HG02798 (cell line): ENCODE measurements at regions not wholly inside any gene's neighbourhood (a gene's known extent, or its start where the extent isn't known, plus 50 kb on each side); places are given as distances from the start of the nearest gene placed in this dataset.
"Not testable (repeated sequence)": the region's sequence is repeated elsewhere in the genome, so short reads cannot be mapped to it uniquely, and the experiment has no call there.

ENCODE experiments used
- ATAC-seq: cut with Tn5 transposase; IDR thresholded peaks from one replicate; pipeline ENCODE4 v1.9.1; 2021; ENCODE audit warnings: mild to moderate bottlenecking; ENCODE audit not compliant: unreplicated experiment, poor library complexity

DNA sequence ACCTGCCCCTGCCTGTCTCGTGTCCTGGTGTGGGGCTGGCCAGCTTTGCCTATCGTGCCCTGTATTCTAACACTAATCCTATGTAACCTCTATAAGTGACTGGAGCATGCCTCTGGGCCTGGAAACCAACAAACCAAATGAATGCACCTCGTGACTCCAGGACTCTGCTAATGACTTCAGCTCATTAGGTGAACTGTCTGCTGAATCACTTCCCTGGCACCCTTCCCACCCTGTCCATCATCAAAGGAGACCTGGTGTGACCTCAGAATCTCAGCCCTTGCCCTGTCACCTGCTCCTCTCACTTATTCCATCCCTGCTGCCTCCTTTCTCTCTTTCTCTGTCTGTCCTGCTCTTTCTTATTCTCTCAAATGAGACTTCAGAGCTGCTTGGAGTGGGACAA, 322.4 kb downstream of the CBLN1 start:
- ATAC-seq, result no peak

- ATAC-seq, result no peak
Observed at GRCh38 chr16:48958681-48959080, 323.0 kb downstream of the CBLN1 start.

DNA sequence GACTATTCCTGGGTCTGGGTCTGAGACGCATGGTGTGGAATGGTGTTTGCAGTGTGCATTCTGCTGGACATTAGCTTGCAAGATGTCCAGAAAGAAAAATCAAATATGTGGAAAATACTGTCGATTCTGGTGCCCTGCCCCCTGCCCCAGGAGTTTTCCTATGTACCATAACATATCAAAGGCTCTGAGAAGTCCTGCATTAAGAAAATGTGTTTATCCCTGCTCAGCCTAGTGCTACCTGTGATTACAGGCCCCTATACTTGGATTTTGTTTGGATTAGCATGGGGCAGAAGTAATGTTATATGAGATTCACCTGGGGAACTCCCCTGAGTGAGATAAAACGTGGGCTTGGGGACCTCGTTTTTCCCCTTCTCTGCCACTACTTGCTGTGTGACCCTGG, 325.0 kb downstream of the CBLN1 start:
- ATAC-seq, result no peak

DNA sequence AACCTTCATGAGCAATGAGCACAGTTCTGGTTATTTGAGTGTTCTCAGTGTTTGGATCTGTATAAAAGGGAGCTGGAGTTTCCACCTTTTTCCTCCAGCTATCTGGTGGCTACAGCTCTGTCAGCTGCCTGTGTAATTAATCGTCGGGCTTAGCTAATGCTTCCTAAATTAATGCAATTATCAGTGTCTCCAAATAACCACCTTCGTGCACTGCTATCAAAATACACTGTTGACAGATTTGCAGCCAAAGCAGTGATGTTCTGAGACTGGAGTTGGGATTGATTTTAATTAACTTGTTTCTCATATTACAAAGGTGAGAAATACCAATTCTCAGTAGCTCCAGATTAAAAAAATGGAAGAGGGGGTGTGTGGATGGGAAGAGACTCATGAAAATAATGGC, 325.8 kb downstream of the CBLN1 start:
- ATAC-seq, result no peak

GRCh38 chr16:48951621-48952125, 330.0 kb downstream of the CBLN1 start:
- ATAC-seq, result not testable (repeated sequence)

- ATAC-seq, result no peak
Observed at GRCh38 chr16:48950184-48950583, 331.5 kb downstream of the CBLN1 start.

DNA sequence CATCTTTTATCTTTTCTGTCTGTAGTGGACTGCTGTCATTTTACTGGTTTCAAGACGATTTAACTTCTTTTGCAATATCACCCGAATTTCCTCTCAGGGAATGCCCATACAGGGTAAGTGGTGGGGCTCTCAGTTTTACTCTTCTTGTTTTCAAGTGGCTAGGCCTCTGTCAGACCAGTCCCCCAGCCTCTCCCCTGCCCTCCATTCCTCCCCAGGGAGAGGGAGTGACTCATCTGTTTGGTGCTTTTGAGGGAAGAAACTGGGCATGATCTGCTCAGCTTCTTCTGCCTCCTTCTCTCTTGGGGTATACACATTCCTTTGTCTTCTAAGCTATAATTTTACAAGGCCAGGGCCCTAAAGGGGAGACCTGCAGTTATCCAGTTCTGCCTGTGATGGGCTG, 332.0 kb downstream of the CBLN1 start:
- no peak for ATAC-seq

DNA sequence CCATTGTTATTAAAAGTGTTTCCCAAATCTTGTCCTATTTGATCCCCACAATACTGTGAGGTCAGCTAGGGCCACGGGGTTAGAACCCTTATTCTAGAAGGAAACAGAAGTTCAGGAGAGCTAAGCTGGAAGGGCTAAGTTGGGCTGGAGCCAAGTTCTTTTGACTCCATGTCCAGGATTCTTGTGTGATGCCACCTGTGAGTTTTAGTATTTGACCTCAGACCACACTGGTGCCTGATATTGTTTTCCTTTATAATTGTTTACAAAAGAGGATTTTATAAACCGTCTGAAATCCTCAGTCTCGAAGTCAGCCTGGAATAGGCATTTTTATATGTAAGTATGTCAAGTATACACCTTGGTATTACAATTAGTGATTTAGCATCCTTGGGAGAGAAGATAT, 332.7 kb downstream of the CBLN1 start:
- ATAC-seq, result no peak

DNA sequence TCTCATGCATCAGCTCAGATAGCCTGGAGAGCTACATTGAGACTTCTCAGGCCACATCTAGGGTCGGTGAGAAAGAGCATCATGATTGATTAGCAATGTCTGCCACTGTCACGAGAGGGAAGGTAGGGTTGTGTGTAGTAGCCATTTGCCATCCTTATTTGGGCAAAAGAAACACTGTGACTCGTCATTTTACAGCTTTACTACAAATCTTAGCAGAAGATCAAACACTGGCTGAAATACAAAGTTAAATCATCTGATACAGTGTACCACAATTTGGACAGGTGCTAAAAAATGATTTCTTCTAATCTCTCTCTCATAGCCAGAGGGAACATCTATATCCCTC, 334.3 kb downstream of the CBLN1 start:
- ATAC-seq, result no peak

DNA sequence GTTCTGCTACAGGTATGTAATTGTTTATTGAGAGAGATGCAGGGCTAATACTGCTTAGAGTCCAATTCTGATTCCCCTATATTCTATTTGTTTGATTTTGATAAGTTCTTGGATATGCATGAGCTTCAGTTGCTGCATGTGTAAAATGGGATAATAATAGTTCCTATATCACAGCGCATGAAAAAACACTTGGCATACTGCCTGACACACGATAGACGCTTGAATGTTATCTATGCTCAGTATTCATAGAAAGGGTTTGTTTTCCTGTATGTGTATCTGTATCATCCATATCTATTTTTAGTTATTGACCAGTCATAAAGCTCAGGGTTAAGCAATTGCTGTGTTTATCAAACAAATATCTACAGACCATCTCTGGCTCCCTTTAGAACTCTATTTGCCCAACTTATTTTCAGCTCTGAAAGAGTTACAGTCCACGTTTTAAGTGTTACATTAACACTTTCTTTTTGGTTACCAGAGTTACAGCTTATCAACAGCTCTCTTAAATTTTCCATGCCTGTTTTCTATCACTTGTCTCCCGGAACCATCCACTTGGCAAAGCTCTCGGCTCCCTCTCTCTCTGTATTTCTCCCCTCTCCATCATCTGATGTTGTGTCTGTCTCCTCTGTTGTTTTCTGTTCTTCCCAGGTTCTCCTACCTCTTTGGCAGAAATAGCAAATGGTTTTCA, 334.8 kb downstream of the CBLN1 start:
- no peak for ATAC-seq

GRCh38 chr16:48942996-48943395, 333.0 kb upstream of the N4BP1 start:
- no peak for ATAC-seq

DNA sequence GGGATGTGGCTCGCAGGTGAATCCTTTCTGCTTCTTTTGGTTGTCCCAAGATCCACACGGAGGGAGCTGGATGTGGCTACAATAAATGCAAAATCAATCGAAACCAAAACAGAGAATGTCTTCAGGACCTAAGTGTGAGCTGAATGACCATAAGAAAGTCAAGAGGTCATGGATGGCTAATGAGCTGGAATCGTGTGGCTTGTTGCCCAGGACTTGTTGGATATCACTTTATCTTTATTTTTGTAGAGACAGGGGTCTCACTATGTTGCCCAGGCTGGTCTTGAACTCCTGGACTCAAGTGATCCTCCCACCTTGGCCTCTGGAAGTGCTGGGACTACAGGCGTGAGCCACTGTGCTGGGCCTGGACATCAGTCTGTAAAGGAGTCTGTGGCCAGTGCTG, 326.8 kb upstream of the N4BP1 start:
- no peak for ATAC-seq

DNA sequence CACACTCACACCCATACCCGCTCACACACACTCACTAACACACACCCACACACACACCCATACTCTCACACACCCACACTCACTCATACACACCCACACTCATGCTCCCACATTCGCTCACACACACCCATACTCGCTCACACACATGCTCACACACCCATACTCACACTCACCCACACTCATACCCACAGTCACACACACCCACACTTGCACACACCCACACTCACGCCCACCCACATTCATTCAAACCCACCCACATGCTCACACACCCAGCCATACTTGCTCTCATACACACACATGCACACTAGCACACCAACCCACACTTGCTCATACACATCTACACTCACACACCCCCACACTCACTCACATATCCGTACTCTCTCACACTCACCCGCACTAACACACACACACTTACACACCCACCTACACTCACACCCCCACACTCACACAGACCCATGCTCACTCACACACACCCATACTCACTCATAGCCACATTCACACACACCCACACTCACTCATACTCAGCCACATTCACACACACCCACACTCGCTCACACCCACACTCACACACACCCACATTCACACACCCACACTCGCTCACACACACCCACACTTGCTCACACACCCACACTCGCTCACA, 322.4 kb upstream of the N4BP1 start:
- no peak for ATAC-seq

DNA sequence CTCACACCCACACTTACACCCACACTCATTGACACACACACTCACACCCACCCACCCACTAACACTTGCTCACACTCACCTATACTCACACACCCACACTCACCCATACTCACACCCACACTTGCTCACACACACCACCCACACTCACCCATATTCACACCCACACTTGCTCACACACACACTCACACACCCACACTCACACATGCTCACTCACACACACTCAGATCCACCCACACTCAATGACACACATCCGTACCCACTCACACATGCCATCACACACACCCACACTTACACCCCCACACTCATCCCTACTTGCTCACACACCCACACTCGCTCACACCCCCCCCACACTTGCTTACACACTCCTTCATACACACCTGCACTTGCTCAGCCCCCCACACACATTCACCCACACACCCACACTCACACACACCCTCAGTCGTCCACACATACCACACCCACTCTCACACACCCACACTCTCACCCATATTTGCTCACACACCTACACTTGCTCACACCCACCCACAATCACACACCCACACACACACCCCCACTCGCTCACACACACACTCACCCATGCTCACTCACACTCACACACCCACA, 321.1 kb upstream of the N4BP1 start:
- no peak for ATAC-seq

DNA sequence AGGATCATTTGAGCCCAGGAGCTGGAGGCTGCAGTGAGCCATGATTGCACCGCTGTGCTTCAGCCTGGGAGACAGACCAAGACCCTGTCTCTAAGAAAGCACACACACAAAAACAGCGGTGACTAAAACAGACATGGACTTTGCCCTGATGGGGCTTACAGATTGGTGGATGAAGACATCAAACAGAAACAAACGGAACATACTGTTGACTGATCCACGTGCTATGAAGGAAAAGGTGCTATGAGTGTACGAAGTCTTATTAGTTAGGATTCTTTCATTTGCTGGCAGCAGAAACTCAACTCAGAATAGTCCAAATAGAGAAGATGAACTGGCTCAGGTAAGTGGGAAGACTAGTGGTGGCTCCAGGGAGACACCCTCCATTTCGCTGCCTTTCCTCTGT, 309.8 kb upstream of the N4BP1 start:
- no peak for ATAC-seq

DNA sequence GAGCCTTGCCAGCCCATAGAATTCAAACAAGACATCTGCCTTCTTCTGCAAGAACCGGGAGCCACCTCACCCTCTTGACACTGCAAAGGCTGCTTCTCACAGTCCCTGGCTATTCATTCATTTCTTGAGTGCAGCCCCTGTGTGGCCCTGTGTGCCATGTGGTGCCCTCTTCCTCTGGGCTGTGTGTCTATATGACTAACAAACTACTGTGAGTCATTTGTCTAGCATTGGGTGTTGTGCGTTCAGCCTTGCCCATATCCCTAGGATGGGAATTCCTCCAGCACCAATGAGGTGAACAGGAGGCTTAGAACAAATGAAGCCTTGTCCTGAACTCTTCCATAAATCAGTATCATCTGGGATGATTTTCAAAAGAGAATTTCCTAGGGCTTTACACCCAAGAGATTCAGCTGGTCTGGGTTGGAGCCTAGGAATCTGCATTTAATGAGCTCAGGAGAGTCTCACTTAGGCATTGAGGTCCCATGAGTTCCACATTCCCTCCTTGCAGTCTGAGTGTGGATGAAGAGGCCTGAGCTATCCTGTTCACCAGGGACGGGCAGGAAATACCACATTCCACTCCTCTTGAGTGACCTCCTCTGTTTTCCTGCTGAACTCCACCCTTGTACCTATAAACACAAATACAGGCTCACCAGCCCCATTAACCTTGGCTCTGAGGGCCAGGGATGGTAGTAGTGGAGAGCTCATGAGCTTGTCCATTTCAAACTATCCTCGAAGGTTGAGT, 308.7 kb upstream of the N4BP1 start:
- no peak for ATAC-seq

DNA sequence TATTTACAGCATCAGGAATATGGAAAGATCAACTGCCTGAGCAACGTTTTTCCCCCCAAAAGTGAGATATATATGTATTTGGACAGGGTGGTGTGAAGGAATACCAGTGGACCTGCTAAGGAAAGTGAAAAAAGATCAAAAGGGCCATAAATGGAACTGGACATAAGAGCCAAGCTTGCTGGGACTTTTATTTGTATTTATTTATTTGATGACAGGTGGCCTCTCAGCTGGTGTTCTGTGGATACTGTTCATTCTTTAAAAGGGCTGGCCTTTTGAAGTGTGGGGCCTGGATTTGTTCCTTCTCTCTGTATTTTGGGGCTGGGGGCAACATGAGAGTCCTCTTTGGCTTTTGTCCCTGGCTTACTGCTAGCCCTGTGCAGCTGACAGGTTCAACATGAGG, 306.6 kb upstream of the N4BP1 start:
- ATAC-seq, result no peak

DNA sequence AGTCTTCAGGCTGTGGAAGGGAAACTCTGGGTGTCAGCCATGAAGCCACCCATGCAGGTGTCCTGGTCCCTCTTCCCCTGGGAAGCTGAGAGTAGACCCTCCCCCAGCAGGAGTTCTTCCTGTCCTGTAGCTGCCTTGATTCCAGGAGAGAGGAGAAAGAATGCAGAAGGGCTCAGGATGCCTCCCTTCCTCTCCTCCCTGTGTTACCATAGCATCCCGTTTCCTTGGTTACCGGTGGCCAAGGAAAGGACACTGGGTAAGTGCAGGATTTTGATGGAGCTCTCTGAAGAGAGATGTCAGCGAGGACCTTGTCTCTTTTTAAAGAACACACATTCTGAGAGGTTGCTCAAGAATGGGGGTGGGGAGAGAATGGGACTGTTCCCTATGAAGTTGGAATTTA, 304.1 kb upstream of the N4BP1 start:
- no peak for ATAC-seq

DNA sequence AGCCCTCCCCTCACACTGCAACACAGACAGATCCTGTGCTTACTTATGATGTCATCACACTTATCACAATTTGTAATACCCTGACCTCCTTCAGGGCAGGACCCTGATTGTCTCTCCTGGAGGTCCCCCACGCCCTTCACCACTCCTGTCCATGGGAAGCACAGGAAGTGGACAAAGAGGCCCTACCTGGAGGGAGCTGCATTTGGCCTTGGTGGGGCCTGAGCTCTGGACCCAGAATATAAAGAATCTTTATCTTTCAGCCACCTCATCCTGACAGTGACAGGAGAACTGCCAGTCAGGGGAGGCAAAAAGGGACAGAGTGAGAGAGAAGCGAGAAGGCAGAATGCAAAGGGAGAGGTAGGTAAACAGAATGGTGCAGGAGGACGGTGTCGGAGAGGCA, 303.4 kb upstream of the N4BP1 start:
- ATAC-seq, result no peak

GRCh38 chr16:48912360-48912759, 302.4 kb upstream of the N4BP1 start:
- no peak for ATAC-seq

GRCh38 chr16:48911700-48912099, 301.7 kb upstream of the N4BP1 start:
- no peak for ATAC-seq
